ENCODE measurements at regions not wholly inside any gene's neighbourhood (a gene's known extent, or its start where the extent isn't known, plus 50 kb on each side); places are given as distances from the start of the nearest gene placed in this dataset.
"Not testable (repeated sequence)": the region's sequence is repeated elsewhere in the genome, so short reads cannot be mapped to it uniquely, and the experiment has no call there.

GRCh38 chr1:121531747-121532146 lies 347.0 kb downstream of the SRGAP2C start:
- TF ChIP-seq, protein P1, sequence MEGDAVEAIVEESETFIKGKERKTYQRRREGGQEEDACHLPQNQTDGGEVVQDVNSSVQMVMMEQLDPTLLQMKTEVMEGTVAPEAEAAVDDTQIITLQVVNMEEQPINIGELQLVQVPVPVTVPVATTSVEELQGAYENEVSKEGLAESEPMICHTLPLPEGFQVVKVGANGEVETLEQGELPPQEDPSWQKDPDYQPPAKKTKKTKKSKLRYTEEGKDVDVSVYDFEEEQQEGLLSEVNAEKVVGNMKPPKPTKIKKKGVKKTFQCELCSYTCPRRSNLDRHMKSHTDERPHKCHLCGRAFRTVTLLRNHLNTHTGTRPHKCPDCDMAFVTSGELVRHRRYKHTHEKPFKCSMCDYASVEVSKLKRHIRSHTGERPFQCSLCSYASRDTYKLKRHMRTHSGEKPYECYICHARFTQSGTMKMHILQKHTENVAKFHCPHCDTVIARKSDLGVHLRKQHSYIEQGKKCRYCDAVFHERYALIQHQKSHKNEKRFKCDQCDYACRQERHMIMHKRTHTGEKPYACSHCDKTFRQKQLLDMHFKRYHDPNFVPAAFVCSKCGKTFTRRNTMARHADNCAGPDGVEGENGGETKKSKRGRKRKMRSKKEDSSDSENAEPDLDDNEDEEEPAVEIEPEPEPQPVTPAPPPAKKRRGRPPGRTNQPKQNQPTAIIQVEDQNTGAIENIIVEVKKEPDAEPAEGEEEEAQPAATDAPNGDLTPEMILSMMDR (IDR thresholded peaks at IDR 0.05; ENCODE audit: low read length) = not testable (repeated sequence)
- not testable (repeated sequence) for TF ChIP-seq EZH2 (IDR thresholded peaks at IDR 0.05; ENCODE audit: borderline replicate concordance, low read length)

Measured in OCI-LY1 (cell line).